Spinal cord (tissue), 9 donors: ENCODE measurements at regions not wholly inside any gene's neighbourhood (a gene's known extent, or its start where the extent isn't known, plus 50 kb on each side); places are given as distances from the start of the nearest gene placed in this dataset.

Experiments used
- DNase-seq, 6 donors: peaks; one replicate each; pipeline versions ENCODE4 v3.0.0 to v3.0.0-alpha.2; 2013 to 2015; ENCODE audit warnings: low spot score in 6 of 6, low read depth in 4 of 6
- H3K27ac ChIP-seq: one replicate; pipeline ENCODE4 v1.5.1; 2013; ENCODE audit warnings: low read depth, low read length, control low read depth
- H3K27me3 ChIP-seq: one replicate; pipeline ENCODE4 v1.6.1; 2013; ENCODE audit warnings: low read length; ENCODE audit not compliant: control insufficient read depth, insufficient read depth
- H3K36me3 ChIP-seq: one replicate; pipeline ENCODE4 v1.6.1; 2013; ENCODE audit warnings: low read length; ENCODE audit not compliant: control insufficient read depth, insufficient read depth
- H3K4me1 ChIP-seq: one replicate; pipeline ENCODE4 v1.6.1; 2013; ENCODE audit warnings: low read length; ENCODE audit not compliant: control insufficient read depth, insufficient read depth
- H3K4me3 ChIP-seq: one replicate; pipeline ENCODE4 v1.5.1; 2013; ENCODE audit warnings: low read depth, low read length, control low read depth
- H3K9me3 ChIP-seq: one replicate; pipeline ENCODE4 v1.6.1; 2013; ENCODE audit warnings: low read length; ENCODE audit not compliant: control insufficient read depth, insufficient read depth
- WGBS: methylation state at CpG from one replicate; pipeline ENCODE4 v1.1.5; 2013; ENCODE audit warnings: missing lambda C conversion rate; ENCODE audit not compliant: insufficient coverage; 5-methylcytosine and 5-hydroxymethylcytosine counted together
- donor health status: healthy.

DNA sequence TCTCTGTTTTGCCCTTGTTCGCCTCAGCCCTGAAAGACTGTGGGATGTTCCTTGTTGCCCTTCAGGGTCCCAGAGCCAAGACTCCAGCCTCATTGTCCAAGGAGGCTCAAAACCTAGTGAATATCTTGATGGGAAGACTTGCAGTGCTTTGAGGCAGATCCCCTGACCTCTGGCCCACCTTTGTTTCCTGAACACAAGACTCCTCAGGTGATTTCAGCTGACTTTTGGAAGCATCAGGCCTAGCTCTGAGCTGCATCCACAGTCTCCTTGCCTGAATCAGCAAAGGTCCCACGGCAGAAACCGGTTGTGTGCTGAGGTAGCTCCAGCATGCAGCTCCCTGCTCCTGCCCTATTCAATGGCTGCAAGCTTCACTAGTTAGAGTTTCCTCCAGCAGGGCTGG is 159.3 kb upstream of the B3GAT1 start:
- no peak overlapping the region for H3K4me3 ChIP-seq
- no peak for DNase-seq
- H3K27me3 ChIP-seq: no peaks in the 10 kb centered on the region
- WGBS: 94% methylated on average over 2 of the region's 3 CpGs
- no peaks in the 10 kb centered on the region for H3K36me3 ChIP-seq
- no peak overlapping the region for H3K27ac ChIP-seq
- peaks cover 15% of the 10 kb centered on the region for H3K4me1 ChIP-seq
- H3K9me3 ChIP-seq: no peaks in the 10 kb centered on the region

DNA sequence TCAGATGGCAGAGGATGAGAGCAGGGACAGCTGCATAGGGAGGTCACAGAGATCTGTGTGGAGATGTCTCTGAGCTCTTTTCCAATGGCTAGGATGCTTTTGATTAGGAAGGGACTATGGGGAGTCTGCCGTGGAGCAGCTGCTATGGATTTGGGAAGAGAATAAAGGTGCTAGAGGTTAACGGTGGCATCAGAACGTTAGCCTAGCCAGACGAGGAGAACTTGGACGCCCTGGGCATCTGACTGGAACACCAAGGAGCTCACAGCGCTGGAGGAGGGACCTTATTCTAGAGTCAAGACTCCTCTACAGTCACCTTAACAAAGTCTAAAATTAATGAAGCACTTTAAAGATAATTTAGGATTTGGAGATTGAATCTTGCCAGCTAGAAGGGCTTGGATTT is 157.2 kb upstream of the B3GAT1 start:
- DNase-seq: no peak
- 95% methylated on average over 2 of the region's 6 CpGs for WGBS
- Histone ChIP-seq H3K36me3 (no peaks in the 10 kb centered on the region), H3K9me3 (no peaks in the 10 kb centered on the region), H3K27ac (no peak overlapping the region), H3K4me3 (no peak overlapping the region), H3K27me3 (no peaks in the 10 kb centered on the region), H3K4me1 (peaks cover 15% of the 10 kb centered on the region)

- Histone ChIP-seq H3K4me3 (no peak overlapping the region), H3K27me3 (no peaks in the 10 kb centered on the region), H3K36me3 (no peaks in the 10 kb centered on the region), H3K27ac (no peak overlapping the region), H3K9me3 (no peaks in the 10 kb centered on the region), H3K4me1 (peaks cover 9% of the 10 kb centered on the region)
- DNase-seq: peak in 1 of 6 donors; percentile 20
- no CpG with 5 or more reads among the region's 4 CpGs for WGBS
Measured at GRCh38 chr11:134566311-134566710, 154.3 kb upstream of the B3GAT1 start.

DNA sequence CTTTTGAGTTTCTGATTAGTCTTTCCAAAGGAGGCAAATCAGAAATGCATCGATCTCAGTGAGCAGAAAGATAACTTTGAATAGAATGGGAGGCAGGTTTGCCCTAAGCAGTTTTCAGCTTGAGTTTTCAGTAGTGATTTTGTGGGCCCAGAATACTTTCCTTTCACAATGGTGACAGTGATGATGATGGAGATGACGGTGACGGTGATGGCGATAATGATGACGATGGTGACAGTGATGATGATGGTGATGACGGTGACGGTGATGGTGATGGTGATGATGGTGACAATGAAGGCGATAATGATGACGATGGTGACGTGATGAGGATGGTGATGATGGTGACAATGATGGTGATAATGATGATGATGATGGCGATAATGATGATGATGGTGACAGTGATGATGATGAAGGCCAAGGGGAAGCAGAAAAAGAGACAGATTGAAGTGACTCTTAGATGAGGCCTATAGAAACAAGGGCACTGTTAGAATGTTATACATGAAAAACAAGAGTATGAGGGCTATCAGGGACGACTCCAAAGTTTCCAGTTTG is 153.4 kb upstream of the B3GAT1 start:
- no peak overlapping the region for H3K27ac ChIP-seq
- no peaks in the 10 kb centered on the region for H3K36me3 ChIP-seq
- DNase-seq: no peak
- H3K9me3 ChIP-seq: no peaks in the 10 kb centered on the region
- no peak overlapping the region for H3K4me3 ChIP-seq
- H3K4me1 ChIP-seq: peaks cover 17% of the 10 kb centered on the region
- no peaks in the 10 kb centered on the region for H3K27me3 ChIP-seq
- WGBS: 85% methylated on average over 12 of the region's 12 CpGs

- H3K36me3 ChIP-seq: no peaks in the 10 kb centered on the region
- no peaks in the 10 kb centered on the region for H3K9me3 ChIP-seq
- no peaks in the 10 kb centered on the region for H3K27me3 ChIP-seq
- H3K4me3 ChIP-seq: no peak overlapping the region
- no peak overlapping the region for H3K27ac ChIP-seq
- no peak for DNase-seq
- H3K4me1 ChIP-seq: peaks cover 17% of the 10 kb centered on the region
- 96% methylated on average over 5 of the region's 6 CpGs for WGBS
Measured at GRCh38 chr11:134564472-134565200, 152.6 kb upstream of the B3GAT1 start.

GRCh38 chr11:134562941-134563471 is 151.0 kb upstream of the B3GAT1 start:
- Histone ChIP-seq H3K9me3 (no peaks in the 10 kb centered on the region), H3K4me1 (peaks cover 17% of the 10 kb centered on the region), H3K36me3 (no peaks in the 10 kb centered on the region), H3K27ac (no peak overlapping the region), H3K27me3 (no peaks in the 10 kb centered on the region), H3K4me3 (no peak overlapping the region)
- WGBS: 62% methylated on average over 7 of the region's 7 CpGs
- no peak for DNase-seq

DNA sequence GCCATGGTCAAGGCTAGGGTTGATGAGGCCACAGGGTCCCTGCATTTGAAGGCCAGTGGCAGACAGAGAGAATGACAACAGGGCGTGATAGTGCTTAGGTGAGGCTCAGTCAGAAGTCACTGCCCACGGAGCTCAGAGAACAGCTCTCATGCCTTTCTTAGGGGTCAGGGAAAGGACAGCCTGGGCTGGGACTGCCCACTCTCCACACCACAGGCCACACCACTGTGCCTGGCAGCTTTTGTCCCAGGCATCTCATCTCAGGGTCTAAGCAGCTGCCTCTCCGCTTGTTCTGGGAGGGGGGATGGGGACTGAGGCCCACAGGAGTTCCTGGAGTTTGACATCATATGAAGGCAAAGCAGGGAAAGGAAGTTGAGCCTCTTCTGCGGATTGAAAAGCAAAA is 150.2 kb upstream of the B3GAT1 start:
- DNase-seq: no peak
- Histone ChIP-seq H3K9me3 (no peaks in the 10 kb centered on the region), H3K4me1 (peaks cover 17% of the 10 kb centered on the region), H3K27ac (no peak overlapping the region), H3K27me3 (no peaks in the 10 kb centered on the region), H3K4me3 (no peak overlapping the region), H3K36me3 (no peaks in the 10 kb centered on the region)
- WGBS: 55% methylated on average over 3 of the region's 4 CpGs

- Histone ChIP-seq H3K27me3 (no peaks in the 10 kb centered on the region), H3K4me1 (peaks cover 17% of the 10 kb centered on the region), H3K27ac (no peak overlapping the region), H3K36me3 (no peaks in the 10 kb centered on the region), H3K4me3 (no peak overlapping the region), H3K9me3 (no peaks in the 10 kb centered on the region)
- DNase-seq: no peak
- WGBS: 74% methylated on average over 6 of the region's 8 CpGs
Measured at GRCh38 chr11:134561331-134561720, 149.3 kb upstream of the B3GAT1 start.

DNA sequence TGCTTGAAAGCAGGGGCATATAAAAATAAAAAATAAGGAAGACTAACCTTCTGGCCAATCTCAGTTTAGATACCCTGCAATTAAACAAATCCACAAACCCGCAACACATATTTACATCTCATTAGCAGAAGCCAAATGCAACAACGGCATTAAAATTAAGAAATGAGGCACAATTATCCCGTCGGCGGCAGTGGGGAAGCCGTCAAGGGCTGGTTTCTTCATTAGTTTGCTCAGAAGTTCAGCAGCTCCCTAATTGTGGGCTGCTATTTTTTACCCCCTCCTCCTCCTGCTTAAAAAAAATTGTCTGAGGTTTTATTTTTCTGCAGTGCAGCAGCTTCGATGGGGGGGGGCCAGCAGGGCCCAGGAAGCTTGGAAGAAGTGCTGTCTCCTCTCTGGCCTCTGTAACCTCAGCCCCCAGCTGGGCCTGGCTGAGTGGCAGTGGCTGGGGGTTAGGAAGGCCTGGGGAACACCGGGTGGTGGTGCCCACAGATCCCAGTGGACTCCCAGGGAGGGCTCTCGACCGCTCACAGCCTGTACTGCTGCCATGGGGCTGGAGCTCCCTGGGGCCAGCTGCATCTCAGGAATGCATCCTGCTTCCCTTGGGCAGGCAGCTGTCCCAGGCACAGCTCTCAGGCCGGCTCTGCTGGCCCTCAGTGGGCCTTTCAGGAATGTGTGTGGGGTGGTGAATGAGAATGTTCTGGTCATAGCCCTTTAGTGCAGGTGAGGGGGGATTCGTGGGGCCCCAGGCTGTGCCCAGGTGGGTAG is 148.7 kb upstream of the B3GAT1 start:
- no peak overlapping the region for H3K4me3 ChIP-seq
- WGBS: 35% methylated on average over 12 of the region's 12 CpGs
- H3K27ac ChIP-seq: no peak overlapping the region
- peak in 1 of 6 donors; percentile 85 for DNase-seq
- H3K36me3 ChIP-seq: no peaks in the 10 kb centered on the region
- peaks cover 17% of the 10 kb centered on the region for H3K4me1 ChIP-seq
- no peaks in the 10 kb centered on the region for H3K27me3 ChIP-seq
- H3K9me3 ChIP-seq: no peaks in the 10 kb centered on the region
